Stimulated activated CD8-positive, alpha-beta memory T cell treated with anti-CD3 and anti-CD28 coated beads, Interleukin-15, amount 100 ng/mL, for 4 hours (primary cell): ENCODE measurements at regions not wholly inside any gene's neighbourhood (a gene's known extent, or its start where the extent isn't known, plus 50 kb on each side); places are given as distances from the start of the nearest gene placed in this dataset.
"Not testable (repeated sequence)": the region's sequence is repeated elsewhere in the genome, so short reads cannot be mapped to it uniquely, and the experiment has no call there.

Experiments
- DNase-seq, 2 donors: peaks; one replicate each; pipeline ENCODE4 v3.0.0-alpha.2; 2020; ENCODE audit warnings: low read depth in 2 of 2

GRCh38 chr2:103365071-103365470 is 603.2 kb downstream of the TMEM182 start:
- no peak for DNase-seq

DNA sequence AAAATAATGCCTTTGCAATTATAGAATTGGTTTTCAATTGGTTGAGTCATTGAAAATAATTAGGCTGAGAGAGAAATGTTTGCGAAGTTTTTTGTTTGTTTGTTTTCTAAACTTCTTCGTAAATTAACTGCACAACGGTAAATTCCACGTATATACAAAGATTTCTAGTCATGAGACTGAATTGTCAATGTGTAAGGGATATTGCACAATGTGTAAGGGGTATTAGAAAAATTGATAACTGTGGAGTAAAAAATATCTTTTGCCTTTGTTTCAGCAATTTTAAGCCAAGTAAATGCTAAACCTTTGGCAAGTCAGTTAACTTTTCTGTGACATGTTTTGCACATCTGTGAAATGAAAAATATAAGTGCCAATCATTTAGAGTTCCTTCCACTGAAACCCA is 606.0 kb downstream of the TMEM182 start:
- DNase-seq: no peak

GRCh38 chr2:103383541-103383940 is 621.7 kb downstream of the TMEM182 start:
- no peak for DNase-seq

GRCh38 chr2:103386872-103387271 is 625.0 kb downstream of the TMEM182 start:
- no peak for DNase-seq

- DNase-seq: no peak
These were observed 626.1 kb downstream of the TMEM182 start for GRCh38 chr2:103387888-103388287.

DNA sequence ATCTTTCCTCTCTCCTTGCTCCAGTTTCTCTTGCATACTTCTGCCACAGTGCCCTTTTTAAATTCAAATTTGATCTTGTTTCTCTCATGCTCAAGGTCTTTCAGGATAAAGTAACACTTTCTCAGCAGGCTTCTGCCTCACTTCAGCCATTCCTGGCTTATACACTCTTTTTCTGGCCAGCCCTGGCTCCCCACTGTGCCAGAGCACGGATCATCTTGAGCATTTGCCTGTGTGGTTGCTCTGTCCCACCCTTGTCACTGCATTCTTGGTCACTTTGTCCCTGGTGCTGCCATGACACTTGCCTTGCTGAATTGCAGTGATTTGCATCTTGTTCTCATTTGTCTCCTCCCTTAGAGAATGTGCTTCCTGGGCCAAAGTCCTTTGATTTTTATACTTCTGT is 634.3 kb downstream of the TMEM182 start:
- no peak for DNase-seq

GRCh38 chr2:103401621-103402020 is 639.8 kb downstream of the TMEM182 start:
- DNase-seq: no peak

DNA sequence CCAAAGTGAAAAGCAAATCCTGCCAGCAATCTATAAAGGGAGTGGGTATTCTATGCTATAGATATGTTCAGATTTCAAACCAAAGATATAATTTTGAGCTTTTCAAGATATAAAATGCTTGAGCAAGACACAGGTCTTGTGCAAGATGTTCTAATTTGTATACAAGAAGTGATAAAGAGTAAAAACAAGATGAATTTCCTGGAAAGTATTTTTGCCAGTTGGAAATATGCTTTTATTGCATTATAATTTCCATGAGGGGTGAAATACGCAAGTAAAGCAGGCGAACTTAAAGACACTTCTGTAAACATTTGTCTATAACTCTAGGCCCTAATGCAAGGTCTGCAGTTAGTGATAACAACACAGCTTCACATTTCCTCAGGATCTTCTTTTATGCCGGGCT is 640.5 kb downstream of the TMEM182 start:
- DNase-seq: no peak

DNA sequence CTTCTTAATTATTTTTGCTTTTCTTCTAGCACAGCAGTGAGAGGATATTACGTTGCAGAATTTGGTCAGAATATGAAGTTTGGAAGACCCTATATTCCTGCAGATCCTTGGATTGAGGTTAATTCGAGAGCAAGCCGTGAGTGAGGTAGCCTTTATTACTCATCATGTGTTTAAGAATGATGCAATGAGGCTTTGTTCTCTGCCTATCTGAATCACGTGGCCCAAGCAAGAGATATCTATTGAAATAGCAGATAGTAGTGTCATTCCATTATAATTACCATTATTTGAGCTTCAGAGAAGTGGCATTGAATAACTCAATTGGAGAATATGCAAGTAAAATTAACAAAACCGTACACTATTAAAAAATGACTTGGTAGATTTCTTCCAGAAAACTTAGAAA is 641.1 kb downstream of the TMEM182 start:
- no peak for DNase-seq

GRCh38 chr2:103403388-103403787 is 641.6 kb downstream of the TMEM182 start:
- DNase-seq: not testable (repeated sequence)

DNA sequence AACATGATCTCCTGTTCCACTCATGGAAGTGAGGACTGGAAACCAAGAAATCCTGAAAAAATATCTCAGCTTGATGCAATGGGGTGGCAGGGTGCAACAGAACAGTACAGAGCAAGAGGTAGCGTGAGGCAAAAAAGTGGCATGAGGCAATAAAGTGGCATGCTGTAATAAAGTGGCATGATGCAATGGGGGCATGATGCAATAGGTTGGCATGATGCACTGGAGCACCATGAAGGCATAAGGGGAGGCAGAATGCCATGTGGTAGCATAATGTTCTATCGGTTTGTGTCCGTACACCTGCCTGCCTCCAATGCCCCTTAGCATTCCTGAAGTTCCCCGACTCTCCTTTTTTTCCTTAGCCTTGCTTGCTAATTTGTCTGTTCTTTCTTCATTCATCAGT is 648.4 kb downstream of the TMEM182 start:
- DNase-seq: no peak

DNA sequence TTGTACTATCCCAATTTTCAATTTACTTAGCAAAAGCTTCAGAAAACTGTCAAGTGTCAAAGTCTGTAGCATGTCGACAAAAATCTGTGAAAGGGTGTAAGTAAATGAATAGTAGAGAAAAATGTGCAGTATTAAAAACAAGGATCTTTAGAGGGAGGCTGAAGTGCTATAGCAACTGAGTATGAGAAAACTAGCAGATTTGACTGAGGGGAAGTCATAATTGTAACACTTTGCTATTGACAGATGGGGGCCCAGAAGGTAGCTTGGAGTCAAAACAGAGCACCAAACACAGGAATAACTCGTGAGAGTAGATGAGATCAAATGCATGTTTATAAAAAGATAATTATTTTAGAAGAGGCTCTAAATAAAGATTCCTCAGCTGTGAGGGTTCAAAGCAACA is 657.7 kb downstream of the TMEM182 start:
- no peak for DNase-seq

GRCh38 chr2:103423100-103423499 is 661.3 kb downstream of the TMEM182 start:
- no peak for DNase-seq

- DNase-seq: no peak
These were observed 665.7 kb downstream of the TMEM182 start for GRCh38 chr2:103427567-103427966.

DNA sequence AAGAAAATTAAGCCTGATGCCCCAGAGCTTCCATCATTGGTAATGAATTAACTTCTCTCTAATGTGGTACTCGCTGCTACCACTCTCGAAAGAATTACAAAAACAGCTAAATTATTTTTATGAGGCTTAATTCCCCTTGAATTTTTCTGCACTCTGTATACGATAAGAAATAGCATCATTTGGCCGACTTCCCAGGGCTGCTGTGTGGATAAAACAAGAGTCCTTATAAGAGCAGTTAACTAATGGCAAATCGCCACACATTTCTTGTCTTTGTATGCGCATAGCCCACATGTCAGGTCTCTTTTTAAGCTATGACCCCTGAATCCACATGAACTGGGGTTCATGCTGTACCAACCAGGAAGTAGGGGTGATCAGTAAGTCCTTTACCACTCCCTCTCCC is 668.4 kb downstream of the TMEM182 start:
- no peak for DNase-seq

- DNase-seq: no peak
These were observed 673.2 kb downstream of the TMEM182 start for GRCh38 chr2:103435010-103435409.

- DNase-seq: no peak
These were observed 675.3 kb downstream of the TMEM182 start for GRCh38 chr2:103437161-103437560.

DNA sequence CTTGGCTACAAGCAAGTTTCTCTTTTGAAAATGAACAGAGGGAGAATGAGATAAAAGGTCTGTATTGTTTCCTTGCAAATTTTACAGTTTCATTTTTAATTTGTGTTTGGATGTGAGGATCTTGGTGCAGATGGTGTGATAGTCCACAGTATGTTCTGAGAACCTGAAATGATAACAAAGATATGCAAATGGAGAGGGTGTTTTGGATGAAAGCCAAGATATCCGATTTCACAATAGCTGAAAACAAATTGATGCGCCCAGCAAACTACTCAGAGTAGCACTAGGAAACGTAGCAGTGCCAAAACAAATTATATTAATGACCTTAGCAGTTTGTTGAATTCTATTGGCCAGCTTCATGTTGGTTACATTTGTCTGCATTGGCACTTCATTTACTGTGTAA is 683.5 kb downstream of the TMEM182 start:
- no peak for DNase-seq

- no peak for DNase-seq
These were observed 686.7 kb downstream of the TMEM182 start for GRCh38 chr2:103448495-103448894.

GRCh38 chr2:103451283-103451682 is 689.5 kb downstream of the TMEM182 start:
- no peak for DNase-seq

DNA sequence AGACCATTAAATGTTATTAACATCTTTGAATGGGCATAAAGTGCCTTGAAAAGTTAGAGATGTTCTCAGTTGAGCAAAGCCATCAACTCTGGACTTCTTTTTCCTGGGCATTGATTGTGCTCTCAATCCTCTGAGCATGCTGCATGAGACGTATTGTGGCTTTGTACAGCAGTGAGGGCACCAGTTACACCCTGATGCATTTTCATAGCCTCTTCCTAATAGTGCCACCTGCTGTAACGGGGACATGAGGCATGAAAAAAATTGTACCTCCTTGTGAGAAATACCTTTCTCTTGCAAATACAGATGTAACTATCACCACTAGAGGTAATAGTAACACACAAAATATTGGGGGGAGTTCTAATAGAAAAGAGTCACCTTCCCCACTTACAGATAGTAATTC is 697.5 kb downstream of the TMEM182 start:
- no peak for DNase-seq

GRCh38 chr2:103462101-103462500 is 700.3 kb downstream of the TMEM182 start:
- no peak for DNase-seq

- no peak for DNase-seq
These were observed 700.9 kb downstream of the TMEM182 start for GRCh38 chr2:103462712-103463111.

DNA sequence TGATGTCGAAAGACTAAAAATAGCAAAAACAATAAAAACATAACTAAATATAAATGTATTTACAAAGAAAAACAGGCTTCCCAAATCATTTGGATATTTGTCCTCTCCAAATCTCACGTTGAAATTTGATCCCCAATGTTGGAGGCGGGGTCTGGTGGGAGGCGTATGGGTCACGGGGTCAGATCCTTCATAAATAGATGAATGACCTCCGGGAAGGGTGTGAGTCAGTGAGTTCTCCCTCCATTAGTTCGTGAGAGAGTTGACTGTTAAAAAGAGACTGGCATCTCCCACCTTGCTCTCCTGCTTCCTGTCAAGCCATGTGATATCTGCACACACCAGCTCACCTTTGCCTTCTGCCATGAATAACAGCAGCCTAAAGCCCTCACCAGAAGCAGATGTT is 703.0 kb downstream of the TMEM182 start:
- DNase-seq: no peak

DNA sequence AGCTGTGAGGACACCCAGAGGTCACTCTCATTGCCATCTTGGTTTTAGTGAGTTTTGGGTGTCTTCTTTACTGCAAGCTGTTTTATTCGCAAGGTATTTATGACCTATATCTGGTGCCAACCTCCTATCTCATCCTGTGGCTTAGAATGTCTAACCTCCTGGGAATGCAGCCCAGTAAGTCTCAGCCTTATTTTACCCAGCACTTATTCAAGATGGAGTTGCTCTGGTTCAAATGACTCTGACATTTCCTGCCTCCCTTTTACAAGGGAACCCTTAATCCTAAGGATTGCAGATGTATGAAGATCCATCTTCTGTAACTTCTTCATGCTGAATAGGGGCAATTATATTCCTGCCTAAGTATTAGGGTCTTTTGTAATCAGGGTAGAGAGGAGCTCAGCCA is 708.0 kb downstream of the TMEM182 start:
- DNase-seq: no peak
